Aorta (tissue), 5 donors: ENCODE measurements at regions not wholly inside any gene's neighbourhood (a gene's known extent, or its start where the extent isn't known, plus 50 kb on each side); places are given as distances from the start of the nearest gene placed in this dataset.

Experiments
- ATAC-seq: fragments of 200-7000 bp; cut with Tn5 transposase; one replicate; pipeline ENCODE4 v1.9.1; 2022; ENCODE audit warnings: moderate library complexity; ENCODE audit not compliant: low FRiP score
- DNase-seq, 2 donors: peaks; one replicate each; pipeline ENCODE4 v3.0.0-alpha.2; 2020
- H3K27ac ChIP-seq, 2 donors: one replicate each; pipeline ENCODE4 v1.5.1; 2013; ENCODE audit warnings: low read length in 2 of 2, mild to moderate bottlenecking in 2 of 2, moderate library complexity in 2 of 2, control low read depth in 1 of 2, inconsistent platforms in 1 of 2, low read depth in 1 of 2
- H3K27me3 ChIP-seq, 2 donors: one replicate each; pipeline ENCODE4 v1.6.1; 2013; ENCODE audit warnings: control low read depth in 1 of 2, low read length in 1 of 2, mild to moderate bottlenecking in 1 of 2, moderate library complexity in 1 of 2; ENCODE audit not compliant: insufficient read depth in 2 of 2, control insufficient read depth in 1 of 2
- H3K36me3 ChIP-seq, 2 donors: one replicate each; pipeline ENCODE4 v1.6.1; 2013; ENCODE audit warnings: control low read depth in 1 of 2, low read length in 1 of 2, mild to moderate bottlenecking in 1 of 2; ENCODE audit not compliant: insufficient read depth in 2 of 2, control insufficient read depth in 1 of 2
- H3K4me1 ChIP-seq, 2 donors: one replicate each; pipeline ENCODE4 v1.6.1; 2013; ENCODE audit warnings: low read length in 2 of 2, control low read depth in 1 of 2, mild to moderate bottlenecking in 1 of 2, moderate library complexity in 1 of 2; ENCODE audit not compliant: insufficient read depth in 2 of 2, control insufficient read depth in 1 of 2
- H3K4me3 ChIP-seq, 2 donors: one replicate each; pipeline ENCODE4 v1.5.1; 2013; ENCODE audit warnings: low read length in 2 of 2, control low read depth in 1 of 2, mild to moderate bottlenecking in 1 of 2
- H3K9me3 ChIP-seq: one replicate; pipeline ENCODE4 v1.6.1; 2013; ENCODE audit warnings: mild to moderate bottlenecking, low read length; ENCODE audit not compliant: control insufficient read depth
- WGBS, 2 donors: extraction: QIAGEN DNeasy Blood & Tissue Kit; methylation state at CpG; one replicate each; pipeline ENCODE4 v1.1.7; 2013; 5-methylcytosine and 5-hydroxymethylcytosine counted together
- intact Hi-C, 2 donors: fragments of 100-400 bp; cut with DNase I; formaldehyde crosslinking; loops; one replicate each; pipeline versions ENCODE4 v1.14.2 to v1.15.0; 2022
- donor health status: healthy with polysubstance abuse.
- donor health status: Bipolar disorder and iron deficiency.
- donor health status: DM: no; HTN: no; CAD: no.
- donor health status: DM: no; HTN: no; CAD: no.
- donor health status: DM: yes; HTN: yes; CAD: no.

- Histone ChIP-seq H3K36me3 (no peaks in the 10 kb centered on the region), H3K4me1 (peaks cover 0 to 8% of the 10 kb centered on the region in 2 donors), H3K27ac (no peak overlapping the region), H3K9me3 (no peaks in the 10 kb centered on the region), H3K27me3 (no peaks in the 10 kb centered on the region), H3K4me3 (no peak overlapping the region)
- peak in 1 of 2 donors; percentile 67 for DNase-seq
- peak; percentile 66 for ATAC-seq
- intact Hi-C loops: loop anchor here (2.0 to 5.0 kb wide), 3 partner anchors 47 to 185 kb away; no protein-coding TSS in a partner anchor
- 22 to 29% methylated on average over 2 of the region's 2 CpGs for WGBS, 2 donors
These were observed 86.5 kb upstream of the KCNJ15 start for GRCh38 chr21:38170283-38170682.

- Histone ChIP-seq H3K27me3 (no peaks in the 10 kb centered on the region), H3K36me3 (no peaks in the 10 kb centered on the region), H3K4me1 (peaks cover 0 to 5% of the 10 kb centered on the region in 2 donors), H3K9me3 (no peaks in the 10 kb centered on the region), H3K27ac (no peak overlapping the region), H3K4me3 (no peak overlapping the region)
- intact Hi-C loops: loop anchor here (2.0 to 5.0 kb wide), 3 partner anchors 46 to 184 kb away; no protein-coding TSS in a partner anchor
- 28 to 39% methylated on average over 8 of the region's 8 CpGs for WGBS, 2 donors
- ATAC-seq (no peak), DNase-seq (no peak)
These were observed 85.8 kb upstream of the KCNJ15 start for GRCh38 chr21:38170704-38171682.

GRCh38 chr21:38171723-38172344 lies 85.0 kb upstream of the KCNJ15 start:
- H3K36me3 ChIP-seq: no peaks in the 10 kb centered on the region
- H3K27me3 ChIP-seq: no peaks in the 10 kb centered on the region
- 46% methylated on average over 12 of the region's 12 CpGs for WGBS, 2 donors
- no peak for DNase-seq
- intact Hi-C loops: loop anchor here (2.0 to 5.0 kb wide), 3 partner anchors 45 to 183 kb away; no protein-coding TSS in a partner anchor
- peaks cover 0 to 3% of the 10 kb centered on the region in 2 donors for H3K4me1 ChIP-seq
- no peaks in the 10 kb centered on the region for H3K9me3 ChIP-seq
- no peak overlapping the region for H3K27ac ChIP-seq
- ATAC-seq: no peak
- H3K4me3 ChIP-seq: no peak overlapping the region

GRCh38 chr21:38173276-38174035 lies 83.3 kb upstream of the KCNJ15 start:
- ATAC-seq: no peak
- Histone ChIP-seq H3K4me3 (no peak overlapping the region), H3K27ac (no peak overlapping the region), H3K4me1 (peaks cover 0 to 3% of the 10 kb centered on the region in 2 donors), H3K27me3 (no peaks in the 10 kb centered on the region), H3K36me3 (no peaks in the 10 kb centered on the region), H3K9me3 (no peaks in the 10 kb centered on the region)
- DNase-seq: no peak
- intact Hi-C loops: loop anchor here (5.0 kb wide), 2 partner anchors 44 to 179 kb away; no protein-coding TSS in a partner anchor
- WGBS, 2 donors: 83 to 88% methylated on average over 3 of the region's 3 CpGs

- intact Hi-C loops: no loop called here
- ATAC-seq: no peak
- DNase-seq: no peak
- H3K4me3 ChIP-seq: no peak overlapping the region
- peaks cover 0 to 3% of the 10 kb centered on the region in 2 donors for H3K4me1 ChIP-seq
- WGBS, 2 donors: 0 to 3% methylated on average over 1 of the region's 1 CpG
- no peaks in the 10 kb centered on the region for H3K36me3 ChIP-seq
- no peaks in the 10 kb centered on the region for H3K9me3 ChIP-seq
- no peaks in the 10 kb centered on the region for H3K27me3 ChIP-seq
- H3K27ac ChIP-seq: no peak overlapping the region
These were observed 81.5 kb upstream of the KCNJ15 start for GRCh38 chr21:38175306-38175705.

- intact Hi-C loops: no loop called here
- Histone ChIP-seq H3K27me3 (no peaks in the 10 kb centered on the region), H3K27ac (no peak overlapping the region), H3K4me1 (peaks cover 0 to 3% of the 10 kb centered on the region in 2 donors), H3K9me3 (no peaks in the 10 kb centered on the region), H3K4me3 (no peak overlapping the region), H3K36me3 (no peaks in the 10 kb centered on the region)
- no peak for ATAC-seq
- DNase-seq: no peak
- 89 to 94% methylated on average over 4 to 5 of the region's 5 CpGs for WGBS, 2 donors
These were observed 78.7 kb upstream of the KCNJ15 start for GRCh38 chr21:38177919-38178652.

- H3K4me1 ChIP-seq: peaks cover 0 to 3% of the 10 kb centered on the region in 2 donors
- no peak overlapping the region for H3K4me3 ChIP-seq
- intact Hi-C loops: no loop called here
- WGBS, 2 donors: 83 to 85% methylated on average over 6 of the region's 6 CpGs
- no peaks in the 10 kb centered on the region for H3K36me3 ChIP-seq
- no peak for ATAC-seq
- H3K27me3 ChIP-seq: no peaks in the 10 kb centered on the region
- H3K9me3 ChIP-seq: no peaks in the 10 kb centered on the region
- no peak overlapping the region for H3K27ac ChIP-seq
- DNase-seq: no peak
These were observed 77.9 kb upstream of the KCNJ15 start for GRCh38 chr21:38178653-38179470.
